Ishikawa (cell line): ENCODE measurements at regions not wholly inside any gene's neighbourhood (a gene's known extent, or its start where the extent isn't known, plus 50 kb on each side); places are given as distances from the start of the nearest gene placed in this dataset.

Source experiments
- CREB1 ChIP-seq: IDR thresholded peaks from 2 replicates; pipeline ENCODE4 v1.6.1; 2012; ENCODE audit warnings: low read depth
- EP300 ChIP-seq: IDR thresholded peaks from 2 replicates; pipeline ENCODE4 v1.6.1; 2012; ENCODE audit warnings: borderline replicate concordance
- NFIC ChIP-seq: IDR thresholded peaks from 2 replicates; pipeline ENCODE4 v1.6.1; 2012
- RAD21 ChIP-seq: IDR thresholded peaks from 2 replicates; pipeline ENCODE4 v1.6.1; 2012; ENCODE audit warnings: low read depth
- REST ChIP-seq: IDR thresholded peaks from 2 replicates; pipeline ENCODE4 v1.6.1; 2012; ENCODE audit warnings: low read depth, mild to moderate bottlenecking
- TAF1 ChIP-seq: IDR thresholded peaks from 2 replicates; pipeline ENCODE4 v1.6.1; 2012; ENCODE audit warnings: low read depth, mild to moderate bottlenecking
- TCF12 ChIP-seq: IDR thresholded peaks from 2 replicates; pipeline ENCODE4 v1.6.1; 2012; ENCODE audit warnings: low read depth
- YY1 ChIP-seq: IDR thresholded peaks from 2 replicates; pipeline ENCODE4 v1.6.1; 2012; ENCODE audit warnings: low read depth
- TF ChIP-seq, protein P1 (sequence below): IDR thresholded peaks from 2 replicates; pipeline ENCODE4 v1.6.1; 2012

DNA sequence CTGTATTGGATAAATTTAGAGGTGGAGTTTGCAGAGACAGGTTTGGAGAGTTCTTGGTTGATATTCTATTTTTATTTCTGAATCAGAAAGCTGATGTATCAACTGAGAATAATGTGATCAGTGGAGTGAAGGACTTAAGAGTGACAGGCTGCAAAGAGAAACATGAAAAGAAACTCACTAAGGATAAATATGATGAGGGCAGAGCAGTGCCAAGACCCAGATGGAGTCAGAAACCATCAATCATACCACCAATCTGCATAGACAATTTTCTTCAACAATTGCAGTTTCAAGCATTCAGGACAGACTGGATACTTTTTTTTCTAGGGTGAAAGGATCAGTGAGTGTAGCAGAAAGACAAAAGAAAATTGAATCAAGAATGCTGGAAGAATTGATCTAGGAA is 226.7 kb upstream of the NAV3 start:
- TF ChIP-seq YY1 (no peak), TAF1 (no peak), EP300 (no peak), NFIC (no peak), CREB1 (no peak), RAD21 (no peak), TCF12 (no peak), REST (no peak)
- TF ChIP-seq, protein P1, sequence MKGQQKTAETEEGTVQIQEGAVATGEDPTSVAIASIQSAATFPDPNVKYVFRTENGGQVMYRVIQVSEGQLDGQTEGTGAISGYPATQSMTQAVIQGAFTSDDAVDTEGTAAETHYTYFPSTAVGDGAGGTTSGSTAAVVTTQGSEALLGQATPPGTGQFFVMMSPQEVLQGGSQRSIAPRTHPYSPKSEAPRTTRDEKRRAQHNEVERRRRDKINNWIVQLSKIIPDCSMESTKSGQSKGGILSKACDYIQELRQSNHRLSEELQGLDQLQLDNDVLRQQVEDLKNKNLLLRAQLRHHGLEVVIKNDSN: no peak
